A673 (cell line): ENCODE measurements at regions not wholly inside any gene's neighbourhood (a gene's known extent, or its start where the extent isn't known, plus 50 kb on each side); places are given as distances from the start of the nearest gene placed in this dataset.

Experiments used
- BruUV-seq: library from RNA; stranded (reverse); fragments of 400-500 nt; replicated peaks from 2 replicates; lab custom pipeline; 2021; lab: Mats Ljungman, UMichigan
- CTCF ChIA-PET: fragments of 300-600 bp; sonication (Branson Sonifier 250); formaldehyde crosslinking; loops from one replicate; lab custom pipeline; 2022; ENCODE audit warnings: antibody characterized with exemption; lab: Charles Lee
- POLR2A ChIA-PET: fragments of 300-600 bp; sonication (Branson Sonifier 250); formaldehyde crosslinking; loops from one replicate; lab custom pipeline; 2022; ENCODE audit warnings: antibody characterized with exemption; ENCODE audit not compliant: low non-redundant PET; lab: Charles Lee
- DNase-seq: peaks from one replicate; pipeline ENCODE4 v3.0.0-alpha.2; 2015; ENCODE audit warnings: low spot score
- H3K27ac ChIP-seq: fragments of 200-600 bp; sonication (generic); 2 replicates; pipeline ENCODE4 v1.5.1; 2016; ENCODE audit warnings: mixed run types, low read depth, mild to moderate bottlenecking, mixed read lengths, antibody characterized with exemption, low read length; ENCODE audit not compliant: poor library complexity, severe bottlenecking
- H3K27me3 ChIP-seq: fragments of 200-600 bp; sonication (generic); replicated peaks from 2 replicates; pipeline ENCODE4 v1.6.1; 2017; ENCODE audit warnings: mixed run types, low read depth, mild to moderate bottlenecking, mixed read lengths, antibody characterized with exemption, low read length; ENCODE audit not compliant: insufficient read depth, poor library complexity
- H3K36me3 ChIP-seq: fragments of 200-600 bp; sonication (generic); 2 replicates; pipeline ENCODE4 v1.6.1; 2016; ENCODE audit warnings: mixed run types, mild to moderate bottlenecking, mixed read lengths, antibody characterized with exemption, low read length; ENCODE audit not compliant: insufficient read depth, poor library complexity, severe bottlenecking
- H3K4me1 ChIP-seq: fragments of 200-600 bp; sonication (generic); 2 replicates; pipeline ENCODE4 v1.6.1; 2017; ENCODE audit warnings: mixed run types, mild to moderate bottlenecking, mixed read lengths, antibody characterized with exemption, low read length; ENCODE audit not compliant: insufficient read depth, poor library complexity, severe bottlenecking
- H3K4me3 ChIP-seq: fragments of 200-600 bp; sonication (generic); 2 replicates; pipeline ENCODE4 v1.5.1; 2016; ENCODE audit warnings: low read depth, mixed run types, mild to moderate bottlenecking, mixed read lengths, low read length; ENCODE audit not compliant: poor library complexity, severe bottlenecking
- H3K9me3 ChIP-seq: fragments of 200-600 bp; sonication (generic); 2 replicates; pipeline ENCODE4 v1.6.1; 2016; ENCODE audit warnings: mixed run types, low read depth, mild to moderate bottlenecking, mixed read lengths, antibody characterized with exemption, low read length; ENCODE audit not compliant: poor library complexity, severe bottlenecking
- CTCF ChIP-seq: fragments of 300-800, 200-600 bp; sonication (generic); conservative IDR thresholded peaks from 2 replicates; pipeline ENCODE4 v1.5.1; 2017; ENCODE audit warnings: low read depth, mild to moderate bottlenecking, antibody characterized with exemption, low read length, moderate library complexity, mixed read lengths
- EZH2 ChIP-seq: fragments of 200-600 bp; sonication (generic); IDR thresholded peaks from 2 replicates; pipeline ENCODE4 v1.6.1; 2017; ENCODE audit warnings: borderline replicate concordance, low read depth, mild to moderate bottlenecking, mixed read lengths, antibody characterized with exemption, low read length; ENCODE audit not compliant: poor library complexity, severe bottlenecking
- intact Hi-C: fragments of 100-400 bp; cut with micrococcal nuclease; formaldehyde crosslinking; loops from one replicate; pipeline ENCODE4 v1.10.0; 2022; ENCODE audit not compliant: unreplicated experiment

DNA sequence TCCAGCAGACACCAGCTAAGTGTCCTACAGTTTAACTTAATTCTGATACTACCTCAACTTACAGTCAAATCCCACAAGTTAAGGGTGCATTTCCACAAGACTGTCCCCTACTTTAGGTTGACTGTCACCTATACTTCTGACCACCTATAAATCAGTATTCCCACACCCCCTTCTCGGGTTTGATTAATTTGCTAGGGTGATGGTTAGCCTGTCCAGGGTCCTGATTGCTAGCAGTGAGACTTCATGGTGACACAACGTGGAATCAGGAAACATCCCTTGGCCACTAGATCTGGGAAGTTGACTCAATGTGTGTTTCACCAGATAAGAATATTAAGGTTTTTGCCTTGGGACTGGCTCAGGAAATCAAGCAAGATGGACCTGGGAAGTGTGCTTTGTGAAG, 88.4 kb downstream of the OR13A1 start:
- Histone ChIP-seq H3K27me3 (peaks cover 7% of the 10 kb centered on the region), H3K9me3 (peaks cover 6% of the 10 kb centered on the region), H3K36me3 (no peaks in the 10 kb centered on the region), H3K27ac (no peak overlapping the region), H3K4me1 (no peaks in the 10 kb centered on the region), H3K4me3 (no peak overlapping the region)
- intact Hi-C loops = no loop called here
- TF ChIP-seq EZH2 (no peak), CTCF (no peak)
- DNase-seq = no peak
- POLR2A ChIA-PET = no interaction called here
- no TSS peak for BruUV-seq
- CTCF ChIA-PET = no interaction called here

DNA sequence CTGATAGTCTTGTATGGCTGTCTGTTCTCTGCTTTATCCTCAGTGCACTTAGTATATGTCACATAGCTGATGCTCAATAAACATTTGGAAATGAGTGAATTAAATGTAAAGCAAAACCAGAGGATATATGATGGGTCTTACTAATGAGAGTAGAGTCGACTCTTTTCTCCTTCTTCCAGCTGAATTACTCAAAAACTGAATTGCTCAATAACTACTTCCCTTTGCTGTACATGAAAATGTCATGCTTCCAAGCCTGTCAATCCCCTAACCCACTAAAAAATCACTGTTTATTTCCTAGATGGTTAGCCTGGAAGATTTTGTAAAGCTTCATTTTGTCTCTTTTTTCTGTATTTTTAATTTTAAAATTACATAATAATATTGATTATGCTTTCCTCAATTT, 88.0 kb downstream of the OR13A1 start:
- CTCF ChIA-PET = no interaction called here
- no peaks in the 10 kb centered on the region for H3K36me3 ChIP-seq
- intact Hi-C loops = no loop called here
- no peak overlapping the region for H3K4me3 ChIP-seq
- DNase-seq = no peak
- H3K27ac ChIP-seq = no peak overlapping the region
- TF ChIP-seq EZH2 (no peak), CTCF (no peak)
- no TSS peak for BruUV-seq
- H3K27me3 ChIP-seq = peaks cover 7% of the 10 kb centered on the region
- H3K4me1 ChIP-seq = no peaks in the 10 kb centered on the region
- POLR2A ChIA-PET = no interaction called here
- H3K9me3 ChIP-seq = peaks cover 6% of the 10 kb centered on the region

DNA sequence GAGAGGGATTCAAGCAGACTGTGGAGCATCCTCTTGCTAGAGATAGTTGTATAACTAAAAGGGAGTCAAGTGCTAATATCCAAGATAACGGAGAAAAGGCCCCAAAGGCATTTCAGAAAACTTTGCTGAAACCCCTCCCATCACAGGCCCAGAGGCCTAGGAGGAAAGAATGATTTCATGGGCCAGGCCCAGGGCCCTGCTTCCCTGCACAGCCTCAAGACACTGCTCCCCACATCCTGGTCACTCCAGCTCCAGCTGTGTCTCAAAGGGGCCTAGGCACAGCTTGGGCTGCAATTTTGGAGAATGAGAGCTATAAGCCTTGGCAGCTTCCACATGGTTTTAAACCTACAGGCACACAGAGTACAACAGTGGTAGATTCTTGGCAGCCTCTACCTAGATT, 85.6 kb downstream of the OR13A1 start:
- no peak for DNase-seq
- H3K4me3 ChIP-seq = no peak overlapping the region
- no peaks in the 10 kb centered on the region for H3K4me1 ChIP-seq
- TF ChIP-seq EZH2 (no peak), CTCF (no peak)
- ChIA-PET CTCF (interaction anchor here (0.6 kb wide), 1 partner anchor 153 kb away, joined by 13 read pairs; no protein-coding TSS in a partner anchor), POLR2A (no interaction called here)
- BruUV-seq = no TSS peak
- H3K27ac ChIP-seq = no peak overlapping the region
- no peaks in the 10 kb centered on the region for H3K36me3 ChIP-seq
- peaks cover 6% of the 10 kb centered on the region for H3K9me3 ChIP-seq
- intact Hi-C loops = loop anchor here (10.0 kb wide), 1 partner anchor 795 kb away; no protein-coding TSS in a partner anchor
- H3K27me3 ChIP-seq = peaks cover 13% of the 10 kb centered on the region
